SK-N-SH (cell line): ENCODE measurements at regions not wholly inside any gene's neighbourhood (a gene's known extent, or its start where the extent isn't known, plus 50 kb on each side); places are given as distances from the start of the nearest gene placed in this dataset.

Experiments used
- CTCF ChIA-PET: fragments of 300-600, 350-600 bp; formaldehyde crosslinking; extraction: SDS; loops from one replicate; lab custom pipeline; 2021; lab: Yijun Ruan, JAX
- POLR2A ChIA-PET: fragments of 350-600 bp; sonication (Branson Sonifier 250); formaldehyde crosslinking; extraction: SDS; loops from one replicate; lab custom pipeline; 2020; ENCODE audit warnings: antibody characterized with exemption, inconsistent platforms; lab: Yijun Ruan, JAX
- DNase-seq: peaks from one replicate; pipeline ENCODE4 v3.0.0; 2012
- H2AFZ ChIP-seq: fragments of 200-600 bp; sonication (generic); 2 replicates; pipeline ENCODE4 v1.8.1; 2016; ENCODE audit warnings: antibody characterized with exemption, mild to moderate bottlenecking, low read depth
- H3F3A ChIP-seq: fragments of 200-600 bp; sonication (generic); replicated peaks from 2 replicates; pipeline ENCODE3; 2016; ENCODE audit warnings: antibody characterized with exemption, mild to moderate bottlenecking; ENCODE audit not compliant: insufficient read depth
- H3K27ac ChIP-seq, 2 experiments: fragments of 200-500 bp in 1 of 2; fragments of 200-600 bp in 1 of 2; sonication (Bioruptor generic) in 1 of 2; sonication (generic), shearing (Covaris generic) in 1 of 2; 2 replicates each; pipeline versions ENCODE4 v1.5.1 to v1.6.1; 2014 to 2016; ENCODE audit warnings: low read depth in 2 of 2, inconsistent platforms in 1 of 2, low read length in 1 of 2, mild to moderate bottlenecking in 1 of 2, mixed read lengths in 1 of 2
- H3K27me3 ChIP-seq: fragments of 200-600 bp; sonication (generic), shearing (Covaris generic); 2 replicates; pipeline ENCODE4 v1.6.1; 2016; ENCODE audit warnings: mixed run types; ENCODE audit not compliant: insufficient read depth
- H3K36me3 ChIP-seq, 2 experiments: fragments of 200-500 bp in 1 of 2; fragments of 200-600 bp in 1 of 2; sonication (Bioruptor generic) in 1 of 2; sonication (generic) in 1 of 2; replicated peaks in 1 of 2; 2 replicates each; pipeline versions ENCODE3 to v1.5.1; 2014 to 2016; ENCODE audit warnings: low read length in 1 of 2, mild to moderate bottlenecking in 1 of 2; ENCODE audit not compliant: insufficient read depth in 2 of 2, control insufficient read depth in 1 of 2
- H3K4me1 ChIP-seq, 2 experiments: fragments of 200-500 bp in 1 of 2; fragments of 200-600 bp in 1 of 2; sonication (Bioruptor generic) in 1 of 2; sonication (generic), shearing (Covaris generic) in 1 of 2; 2 replicates each; pipeline versions ENCODE4 v1.5.1 to v1.6.1; 2014 to 2016; ENCODE audit warnings: low read depth in 1 of 2, low read length in 1 of 2, mixed run types in 1 of 2; ENCODE audit not compliant: insufficient read depth in 2 of 2, control insufficient read depth in 1 of 2
- H3K4me2 ChIP-seq: fragments of 200-600 bp; sonication (generic), shearing (Covaris generic); 2 replicates; pipeline ENCODE4 v1.6.1; 2017; ENCODE audit warnings: mixed run types
- H3K4me3 ChIP-seq, 2 experiments: fragments of 200-500 bp in 1 of 2; fragments of 200-600 bp in 1 of 2; sonication (Bioruptor generic) in 1 of 2; sonication (generic), shearing (Covaris generic) in 1 of 2; 2 replicates each; pipeline versions ENCODE4 v1.5.1 to v1.8.1; 2014 to 2016; ENCODE audit warnings: low read depth in 2 of 2, inconsistent platforms in 1 of 2, low read length in 1 of 2, mild to moderate bottlenecking in 1 of 2, mixed read lengths in 1 of 2, moderate library complexity in 1 of 2
- H3K79me2 ChIP-seq: fragments of 200-600 bp; sonication (generic); 2 replicates; pipeline ENCODE4 v1.8.1; 2017; ENCODE audit warnings: mild to moderate bottlenecking; ENCODE audit not compliant: insufficient read depth
- H3K9ac ChIP-seq: fragments of 200-600 bp; sonication (generic); 2 replicates; pipeline ENCODE4 v1.6.1; 2017; ENCODE audit warnings: mixed run types
- H3K9me2 ChIP-seq: fragments of 200-600 bp; sonication (generic); 2 replicates; pipeline ENCODE4 v1.6.1; 2017; ENCODE audit warnings: mixed run types
- H3K9me3 ChIP-seq: fragments of 200-600 bp; sonication (generic); 2 replicates; pipeline ENCODE4 v1.6.1; 2017; ENCODE audit warnings: mixed run types, mild to moderate bottlenecking, moderate library complexity
- H4K20me1 ChIP-seq: fragments of 200-600 bp; sonication (generic); 2 replicates; pipeline ENCODE4 v1.6.1; 2017; ENCODE audit warnings: mild to moderate bottlenecking, mixed run types; ENCODE audit not compliant: insufficient read depth
- CHD2 ChIP-seq: fragments of 150-350 bp; IDR thresholded peaks from 2 replicates; pipeline ENCODE4 v1.6.1; 2018; ENCODE audit warnings: low read length; ENCODE audit not compliant: partially characterized antibody
- ELF1 ChIP-seq: IDR thresholded peaks from 2 replicates; pipeline ENCODE4 v1.4.0; 2012
- EZH2phosphoT487 ChIP-seq: fragments of 200-600 bp; sonication (generic); IDR thresholded peaks from 2 replicates; pipeline ENCODE4 v1.6.1; 2017; ENCODE audit warnings: low read depth, mixed run types, mild to moderate bottlenecking, antibody characterized with exemption, moderate library complexity, borderline replicate concordance
- FOSL2 ChIP-seq: IDR thresholded peaks from 2 replicates; pipeline ENCODE4 v1.4.0; 2012; ENCODE audit warnings: low read depth, mild to moderate bottlenecking, moderate library complexity, borderline replicate concordance
- FOXJ3 ChIP-seq: sonication (generic); formaldehyde crosslinking; IDR thresholded peaks from 2 replicates; pipeline ENCODE4 v1.5.1; 2020; ENCODE audit warnings: mild to moderate bottlenecking, missing genetic modification reagents
- FOXM1 ChIP-seq: IDR thresholded peaks from 2 replicates; pipeline ENCODE4 v1.4.0; 2012; ENCODE audit warnings: low read depth, mild to moderate bottlenecking
- GABPA ChIP-seq: IDR thresholded peaks from 2 replicates; pipeline ENCODE4 v1.4.0; 2012; ENCODE audit warnings: low read depth, mild to moderate bottlenecking
- JUND ChIP-seq: IDR thresholded peaks from 2 replicates; pipeline ENCODE4 v1.4.0; 2012
- MEF2A ChIP-seq: IDR thresholded peaks from 2 replicates; pipeline ENCODE4 v1.4.0; 2012; ENCODE audit warnings: low read depth, borderline replicate concordance
- MXI1 ChIP-seq: IDR thresholded peaks from 2 replicates; pipeline ENCODE4 v1.6.1; 2012; ENCODE audit warnings: mild to moderate bottlenecking, low read depth, low read length, improper control_type of control experiment
- NFIC ChIP-seq: IDR thresholded peaks from 2 replicates; pipeline ENCODE4 v1.4.0; 2012; ENCODE audit warnings: borderline replicate concordance
- PBX3 ChIP-seq: IDR thresholded peaks from 2 replicates; pipeline ENCODE4; 2012
- RCOR1 ChIP-seq: fragments of 150-350 bp; IDR thresholded peaks from 2 replicates; pipeline ENCODE4 v1.6.1; 2017; ENCODE audit warnings: antibody characterized with exemption, low read length
- RXRA ChIP-seq: IDR thresholded peaks from 2 replicates; pipeline ENCODE4 v1.4.0; 2012; ENCODE audit warnings: low read depth, mild to moderate bottlenecking, borderline replicate concordance
- SIN3A ChIP-seq: IDR thresholded peaks from 2 replicates; pipeline ENCODE4 v1.6.1; 2012; ENCODE audit warnings: low read depth, mild to moderate bottlenecking, low read length, moderate library complexity, borderline replicate concordance
- TCF12 ChIP-seq: IDR thresholded peaks from 2 replicates; pipeline ENCODE4 v1.4.0; 2012
- TEAD4 ChIP-seq: IDR thresholded peaks from 2 replicates; pipeline ENCODE4 v1.4.0; 2012; ENCODE audit warnings: mild to moderate bottlenecking, borderline replicate concordance; ENCODE audit not compliant: insufficient read depth
- ZBTB33 ChIP-seq: IDR thresholded peaks from 2 replicates; pipeline ENCODE4 v1.4.0; 2012; ENCODE audit warnings: low read depth, borderline replicate concordance
- WGBS: methylation state at CpG from one replicate; pipeline ENCODE4 v1.1.6; 2017; ENCODE audit warnings: low lambda C conversion rate; 5-methylcytosine and 5-hydroxymethylcytosine counted together
- TF ChIP-seq, protein P1 (sequence below): IDR thresholded peaks from 2 replicates; pipeline ENCODE4 v1.4.0; 2012; ENCODE audit warnings: low read depth, borderline replicate concordance
- TF ChIP-seq, protein P2 (sequence below): fragments of 200-600 bp; sonication (generic); IDR thresholded peaks from 2 replicates; pipeline ENCODE4 v1.6.1; 2017; ENCODE audit warnings: antibody characterized with exemption, mild to moderate bottlenecking, moderate library complexity

GRCh38 chr22:23501261-23501619 lies 78.8 kb downstream of the IGLL1 start:
- 53% methylated on average over 5 of the region's 5 CpGs for WGBS
- no peak for TF ChIP-seq FOSL2
- TF ChIP-seq NFIC = no peak
- TF ChIP-seq FOXM1 = no peak
- TF ChIP-seq FOXJ3 (CRISPR knock-in tag) = no peak
- no peak for TF ChIP-seq RCOR1
- no peak for TF ChIP-seq PBX3
- TF ChIP-seq ZBTB33 = no peak
- TF ChIP-seq, protein P1, sequence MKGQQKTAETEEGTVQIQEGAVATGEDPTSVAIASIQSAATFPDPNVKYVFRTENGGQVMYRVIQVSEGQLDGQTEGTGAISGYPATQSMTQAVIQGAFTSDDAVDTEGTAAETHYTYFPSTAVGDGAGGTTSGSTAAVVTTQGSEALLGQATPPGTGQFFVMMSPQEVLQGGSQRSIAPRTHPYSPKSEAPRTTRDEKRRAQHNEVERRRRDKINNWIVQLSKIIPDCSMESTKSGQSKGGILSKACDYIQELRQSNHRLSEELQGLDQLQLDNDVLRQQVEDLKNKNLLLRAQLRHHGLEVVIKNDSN = no peak
- TF ChIP-seq, protein P2, sequence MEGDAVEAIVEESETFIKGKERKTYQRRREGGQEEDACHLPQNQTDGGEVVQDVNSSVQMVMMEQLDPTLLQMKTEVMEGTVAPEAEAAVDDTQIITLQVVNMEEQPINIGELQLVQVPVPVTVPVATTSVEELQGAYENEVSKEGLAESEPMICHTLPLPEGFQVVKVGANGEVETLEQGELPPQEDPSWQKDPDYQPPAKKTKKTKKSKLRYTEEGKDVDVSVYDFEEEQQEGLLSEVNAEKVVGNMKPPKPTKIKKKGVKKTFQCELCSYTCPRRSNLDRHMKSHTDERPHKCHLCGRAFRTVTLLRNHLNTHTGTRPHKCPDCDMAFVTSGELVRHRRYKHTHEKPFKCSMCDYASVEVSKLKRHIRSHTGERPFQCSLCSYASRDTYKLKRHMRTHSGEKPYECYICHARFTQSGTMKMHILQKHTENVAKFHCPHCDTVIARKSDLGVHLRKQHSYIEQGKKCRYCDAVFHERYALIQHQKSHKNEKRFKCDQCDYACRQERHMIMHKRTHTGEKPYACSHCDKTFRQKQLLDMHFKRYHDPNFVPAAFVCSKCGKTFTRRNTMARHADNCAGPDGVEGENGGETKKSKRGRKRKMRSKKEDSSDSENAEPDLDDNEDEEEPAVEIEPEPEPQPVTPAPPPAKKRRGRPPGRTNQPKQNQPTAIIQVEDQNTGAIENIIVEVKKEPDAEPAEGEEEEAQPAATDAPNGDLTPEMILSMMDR = no peak
- no peak for TF ChIP-seq TCF12
- no peak for TF ChIP-seq GABPA
- TF ChIP-seq TEAD4 = no peak
- no peak for TF ChIP-seq RXRA
- no peak for TF ChIP-seq JUND
- no peak for TF ChIP-seq ELF1
- TF ChIP-seq MXI1 = no peak
- TF ChIP-seq SIN3A = no peak
- TF ChIP-seq CHD2 = no peak
- TF ChIP-seq MEF2A = no peak
- TF ChIP-seq EZH2phosphoT487 = no peak
- no peak overlapping the region for H3K4me3 ChIP-seq

More at GRCh38 chr22:23501261-23501619, 78.8 kb downstream of the IGLL1 start:
- H3K79me2 ChIP-seq = no peaks in the 10 kb centered on the region
- H3K27ac ChIP-seq = peak overlapping the region in 1 of 2 experiments; percentile 82; a peak in 2 of 4 replicates
- H3K4me2 ChIP-seq = no peak overlapping the region
- no peak overlapping the region for H2AFZ ChIP-seq
- no peaks in the 10 kb centered on the region for H3K9me2 ChIP-seq
- DNase-seq = no peak
- H3K9ac ChIP-seq = no peak overlapping the region
- H3K27me3 ChIP-seq = no peaks in the 10 kb centered on the region
- ChIA-PET CTCF (no interaction called here), POLR2A (no interaction called here)
- H3K36me3 ChIP-seq = no peaks in the 10 kb centered on the region
- no peaks in the 10 kb centered on the region for H3F3A ChIP-seq
- no peaks in the 10 kb centered on the region for H4K20me1 ChIP-seq
- peaks cover 0 to 30% of the 10 kb centered on the region in 2 experiments; a peak in 1 of 4 replicates for H3K4me1 ChIP-seq
- no peaks in the 10 kb centered on the region for H3K9me3 ChIP-seq
